Effector memory CD8-positive, alpha-beta T cell (primary cell): ENCODE measurements at regions not wholly inside any gene's neighbourhood (a gene's known extent, or its start where the extent isn't known, plus 50 kb on each side); places are given as distances from the start of the nearest gene placed in this dataset.
"Not testable (repeated sequence)": the region's sequence is repeated elsewhere in the genome, so short reads cannot be mapped to it uniquely, and the experiment has no call there.

Source experiments
- ATAC-seq: fragments of 150-1000 bp; cut with Tn5 transposase; replicated peaks from 2 replicates; pipeline ENCODE4 v1.10.0; 2021; ENCODE audit warnings: mild to moderate bottlenecking, moderate library complexity
- DNase-seq, 3 experiments: peaks; one replicate each; pipeline ENCODE4 v3.0.0; 2021
- H3K27ac Mint-ChIP-seq, 2 donors: one replicate each; pipeline ENCODE4 v1.8.0; 2022; ENCODE audit warnings: mild to moderate bottlenecking in 2 of 2, mixed read lengths in 2 of 2, moderate library complexity in 2 of 2
- H3K27me3 Mint-ChIP-seq, 2 donors: one replicate each; pipeline ENCODE4 v1.8.0; 2022; ENCODE audit warnings: mixed read lengths in 2 of 2
- H3K36me3 Mint-ChIP-seq: one replicate; pipeline ENCODE4 v1.8.0; 2022; ENCODE audit warnings: mild to moderate bottlenecking, moderate library complexity, mixed read lengths; ENCODE audit not compliant: insufficient read depth
- H3K4me1 Mint-ChIP-seq, 2 donors: one replicate each; pipeline ENCODE4 v1.8.0; 2022; ENCODE audit warnings: low read depth in 2 of 2, mixed read lengths in 2 of 2
- H3K4me3 Mint-ChIP-seq, 2 donors: one replicate each; pipeline ENCODE4 v1.8.0; 2022; ENCODE audit warnings: mild to moderate bottlenecking in 2 of 2, mixed read lengths in 2 of 2, moderate library complexity in 2 of 2
- H3K9me3 Mint-ChIP-seq, 2 donors: one replicate each; pipeline ENCODE4 v1.8.0; 2022; ENCODE audit warnings: mixed read lengths in 2 of 2

GRCh38 chr9:30197453-30197852, 2187.0 kb upstream of the ACO1 start:
- H3K4me3 Mint-ChIP-seq = no peak overlapping the region
- peaks cover 0 to 3% of the 10 kb centered on the region in 2 donors for H3K4me1 Mint-ChIP-seq
- no peaks in the 10 kb centered on the region for H3K27me3 Mint-ChIP-seq
- peaks cover 3 to 8% of the 10 kb centered on the region in 2 donors for H3K9me3 Mint-ChIP-seq
- DNase-seq (no peak), ATAC-seq (no peak)
- no peak overlapping the region for H3K27ac Mint-ChIP-seq
- H3K36me3 Mint-ChIP-seq = no peaks in the 10 kb centered on the region

GRCh38 chr9:30197954-30198353, 2186.5 kb upstream of the ACO1 start:
- H3K36me3 Mint-ChIP-seq = no peaks in the 10 kb centered on the region
- ATAC-seq (no peak), DNase-seq (no peak)
- no peaks in the 10 kb centered on the region for H3K27me3 Mint-ChIP-seq
- peaks cover 0 to 3% of the 10 kb centered on the region in 2 donors for H3K4me1 Mint-ChIP-seq
- H3K9me3 Mint-ChIP-seq = peaks cover 3 to 8% of the 10 kb centered on the region in 2 donors
- H3K27ac Mint-ChIP-seq = no peak overlapping the region
- H3K4me3 Mint-ChIP-seq = no peak overlapping the region

GRCh38 chr9:30198463-30199309, 2185.8 kb upstream of the ACO1 start:
- Mint-ChIP-seq H3K27me3 (no peaks in the 10 kb centered on the region), H3K4me1 (peaks cover 0 to 3% of the 10 kb centered on the region in 2 donors), H3K4me3 (no peak overlapping the region), H3K36me3 (no peaks in the 10 kb centered on the region), H3K27ac (no peak overlapping the region), H3K9me3 (peaks cover 5 to 8% of the 10 kb centered on the region in 2 donors)
- no peak for DNase-seq
- no peak for ATAC-seq

- Mint-ChIP-seq H3K36me3 (no peaks in the 10 kb centered on the region), H3K4me3 (no peak overlapping the region), H3K4me1 (peaks cover 0 to 3% of the 10 kb centered on the region in 2 donors), H3K27ac (no peak overlapping the region), H3K27me3 (no peaks in the 10 kb centered on the region), H3K9me3 (peaks cover 6 to 8% of the 10 kb centered on the region in 2 donors)
- no peak for DNase-seq
- no peak for ATAC-seq
Observed at GRCh38 chr9:30201024-30201423, 2183.4 kb upstream of the ACO1 start.

- Mint-ChIP-seq H3K27me3 (no peaks in the 10 kb centered on the region), H3K27ac (no peak overlapping the region), H3K4me3 (no peak overlapping the region), H3K4me1 (no peaks in the 10 kb centered on the region), H3K36me3 (no peaks in the 10 kb centered on the region), H3K9me3 (peaks cover 7 to 9% of the 10 kb centered on the region in 2 donors)
- no peak for DNase-seq
- ATAC-seq = no peak
Observed at GRCh38 chr9:30235068-30235467, 2149.4 kb upstream of the ACO1 start.

- DNase-seq (no peak), ATAC-seq (no peak)
- H3K27me3 Mint-ChIP-seq = no peaks in the 10 kb centered on the region
- no peaks in the 10 kb centered on the region for H3K4me1 Mint-ChIP-seq
- no peak overlapping the region for H3K4me3 Mint-ChIP-seq
- H3K36me3 Mint-ChIP-seq = no peaks in the 10 kb centered on the region
- H3K9me3 Mint-ChIP-seq = peaks cover 7 to 9% of the 10 kb centered on the region in 2 donors
- no peak overlapping the region for H3K27ac Mint-ChIP-seq
Observed at GRCh38 chr9:30235564-30235963, 2148.9 kb upstream of the ACO1 start.

GRCh38 chr9:30239878-30240277, 2144.6 kb upstream of the ACO1 start:
- no peak for DNase-seq
- Mint-ChIP-seq H3K27me3 (no peaks in the 10 kb centered on the region), H3K4me1 (no peaks in the 10 kb centered on the region), H3K27ac (no peak overlapping the region), H3K9me3 (peaks cover 3 to 7% of the 10 kb centered on the region in 2 donors), H3K4me3 (no peak overlapping the region), H3K36me3 (no peaks in the 10 kb centered on the region)
- ATAC-seq = no peak

- Mint-ChIP-seq H3K36me3 (no peaks in the 10 kb centered on the region), H3K4me1 (no peaks in the 10 kb centered on the region), H3K27me3 (no peaks in the 10 kb centered on the region), H3K4me3 (no peak overlapping the region), H3K9me3 (peaks cover 0 to 3% of the 10 kb centered on the region in 2 donors), H3K27ac (no peak overlapping the region)
- ATAC-seq (no peak), DNase-seq (no peak)
Observed at GRCh38 chr9:30243467-30243866, 2141.0 kb upstream of the ACO1 start.

GRCh38 chr9:30244877-30245276, 2139.6 kb upstream of the ACO1 start:
- Mint-ChIP-seq H3K27ac (no peak overlapping the region), H3K9me3 (no peaks in the 10 kb centered on the region), H3K36me3 (no peaks in the 10 kb centered on the region)

GRCh38 chr9:30250872-30251271, 2133.6 kb upstream of the ACO1 start:
- no peak overlapping the region for H3K4me3 Mint-ChIP-seq
- no peak for ATAC-seq
- H3K27ac Mint-ChIP-seq = no peak overlapping the region

More at GRCh38 chr9:30244877-30245276, 2139.6 kb upstream of the ACO1 start:
- no peak for DNase-seq
- H3K4me3 Mint-ChIP-seq = no peak overlapping the region
- ATAC-seq = no peak
- H3K4me1 Mint-ChIP-seq = no peaks in the 10 kb centered on the region
- no peaks in the 10 kb centered on the region for H3K27me3 Mint-ChIP-seq

GRCh38 chr9:30258094-30258493, 2126.3 kb upstream of the ACO1 start:
- ATAC-seq (no peak), DNase-seq (no peak)
- Mint-ChIP-seq H3K27ac (no peak overlapping the region), H3K4me3 (no peak overlapping the region), H3K9me3 (peaks cover 0 to 2% of the 10 kb centered on the region in 2 donors), H3K36me3 (no peaks in the 10 kb centered on the region), H3K4me1 (no peaks in the 10 kb centered on the region), H3K27me3 (no peaks in the 10 kb centered on the region)

More at GRCh38 chr9:30250872-30251271, 2133.6 kb upstream of the ACO1 start:
- Mint-ChIP-seq H3K4me1 (no peaks in the 10 kb centered on the region), H3K27me3 (no peaks in the 10 kb centered on the region), H3K36me3 (no peaks in the 10 kb centered on the region), H3K9me3 (no peaks in the 10 kb centered on the region)
- no peak for DNase-seq

- H3K4me1 Mint-ChIP-seq = no peaks in the 10 kb centered on the region
- no peak overlapping the region for H3K27ac Mint-ChIP-seq
- no peaks in the 10 kb centered on the region for H3K36me3 Mint-ChIP-seq
- no peaks in the 10 kb centered on the region for H3K27me3 Mint-ChIP-seq
- no peak for DNase-seq
- H3K4me3 Mint-ChIP-seq = no peak overlapping the region
- peaks cover 0 to 4% of the 10 kb centered on the region in 2 donors for H3K9me3 Mint-ChIP-seq
- no peak for ATAC-seq
Observed at GRCh38 chr9:30280229-30280900, 2104.1 kb upstream of the ACO1 start.

GRCh38 chr9:30289435-30289834, 2095.0 kb upstream of the ACO1 start:
- Mint-ChIP-seq H3K27ac (no peak overlapping the region), H3K4me1 (no peaks in the 10 kb centered on the region), H3K9me3 (peaks cover 0 to 2% of the 10 kb centered on the region in 2 donors), H3K36me3 (no peaks in the 10 kb centered on the region), H3K27me3 (no peaks in the 10 kb centered on the region), H3K4me3 (no peak overlapping the region)
- DNase-seq (no peak), ATAC-seq (no peak)

GRCh38 chr9:30292026-30292425, 2092.4 kb upstream of the ACO1 start:
- not testable (repeated sequence) for ATAC-seq, H3K27me3 Mint-ChIP-seq, H3K4me1 Mint-ChIP-seq, H3K27ac Mint-ChIP-seq, H3K36me3 Mint-ChIP-seq, H3K4me3 Mint-ChIP-seq, DNase-seq
- H3K9me3 Mint-ChIP-seq = peaks cover 2 to 11% of the 10 kb centered on the region in 2 donors
